ENCODE measurements at regions not wholly inside any gene's neighbourhood (a gene's known extent, or its start where the extent isn't known, plus 50 kb on each side); places are given as distances from the start of the nearest gene placed in this dataset.

GRCh38 chr13:50149932-50150331 lies 134.7 kb downstream of the KCNRG start:
- Histone ChIP-seq H3K27me3 (ENCODE audit: control insufficient read depth, insufficient read depth, low read length) (no peaks in the 10 kb centered on the region), H3K4me3 (ENCODE audit: low read depth, low read length) (no peak overlapping the region), H3K36me3 (ENCODE audit: control insufficient read depth, insufficient read depth, low read length) (no peaks in the 10 kb centered on the region)
- no peak for TF ChIP-seq CTCF (IDR thresholded peaks at IDR 0.05; ENCODE audit: insufficient read depth, low read depth, low read length)
- no peak for DNase-seq (ENCODE audit: low read depth)
- ChIA-PET POLR2A (no interaction called here), CTCF (interaction anchor here (0.6 to 1.0 kb wide), 3 partner anchors 8 to 22 kb away, joined by 3 read pairs; no protein-coding TSS in a partner anchor)

GRCh38 chr13:50152224-50152623 lies 137.0 kb downstream of the KCNRG start:
- no peak for TF ChIP-seq CTCF (IDR thresholded peaks at IDR 0.05; ENCODE audit: insufficient read depth, low read depth, low read length)
- Histone ChIP-seq H3K4me3 (ENCODE audit: low read depth, low read length) (no peak overlapping the region), H3K36me3 (ENCODE audit: control insufficient read depth, insufficient read depth, low read length) (no peaks in the 10 kb centered on the region), H3K27me3 (ENCODE audit: control insufficient read depth, insufficient read depth, low read length) (no peaks in the 10 kb centered on the region)
- POLR2A ChIA-PET, result no interaction called here
- CTCF ChIA-PET, result no interaction called here
- no peak for DNase-seq (ENCODE audit: low read depth)

- Histone ChIP-seq H3K36me3 (ENCODE audit: control insufficient read depth, insufficient read depth, low read length) (no peaks in the 10 kb centered on the region), H3K27me3 (ENCODE audit: control insufficient read depth, insufficient read depth, low read length) (no peaks in the 10 kb centered on the region), H3K4me3 (ENCODE audit: low read depth, low read length) (no peak overlapping the region)
- POLR2A ChIA-PET, result no interaction called here
- TF ChIP-seq CTCF (IDR thresholded peaks at IDR 0.05; ENCODE audit: insufficient read depth, low read depth, low read length), result no peak
- no peak for DNase-seq (ENCODE audit: low read depth)
- CTCF ChIA-PET, result interaction anchor here (0.6 kb wide), 1 partner anchor 93 kb away, joined by 3 read pairs; no protein-coding TSS in a partner anchor
These were observed 137.5 kb downstream of the KCNRG start for GRCh38 chr13:50152655-50153309.

- POLR2A ChIA-PET, result no interaction called here
- no peak overlapping the region for H3K4me3 ChIP-seq (ENCODE audit: low read depth, low read length)
- CTCF ChIA-PET, result interaction anchor here (0.6 to 0.9 kb wide), 2 partner anchors 93 to 155 kb away, joined by 3 read pairs; no protein-coding TSS in a partner anchor
These were observed 138.2 kb downstream of the KCNRG start for GRCh38 chr13:50153401-50153800.

GRCh38 chr13:50153876-50154275 lies 138.6 kb downstream of the KCNRG start:
- Histone ChIP-seq H3K36me3 (ENCODE audit: control insufficient read depth, insufficient read depth, low read length) (no peaks in the 10 kb centered on the region), H3K27me3 (ENCODE audit: control insufficient read depth, insufficient read depth, low read length) (no peaks in the 10 kb centered on the region), H3K4me3 (ENCODE audit: low read depth, low read length) (no peak overlapping the region)
- ChIA-PET CTCF (interaction anchor here (0.9 kb wide), 1 partner anchor 156 kb away, joined by 3 read pairs; no protein-coding TSS in a partner anchor), POLR2A (no interaction called here)
- no peak for TF ChIP-seq CTCF (IDR thresholded peaks at IDR 0.05; ENCODE audit: insufficient read depth, low read depth, low read length)
- no peak for DNase-seq (ENCODE audit: low read depth)

More at GRCh38 chr13:50153401-50153800, 138.2 kb downstream of the KCNRG start:
- Histone ChIP-seq H3K27me3 (ENCODE audit: control insufficient read depth, insufficient read depth, low read length) (no peaks in the 10 kb centered on the region), H3K36me3 (ENCODE audit: control insufficient read depth, insufficient read depth, low read length) (no peaks in the 10 kb centered on the region)
- DNase-seq (ENCODE audit: low read depth), result no peak
- TF ChIP-seq CTCF (IDR thresholded peaks at IDR 0.05; ENCODE audit: insufficient read depth, low read depth, low read length), result no peak

Data from BJ (cell line).